ENCODE measurements at regions not wholly inside any gene's neighbourhood (a gene's known extent, or its start where the extent isn't known, plus 50 kb on each side); places are given as distances from the start of the nearest gene placed in this dataset.

- no peak for DNase-seq (ENCODE audit: low spot score)
- H3K27me3 ChIP-seq (ENCODE audit: control insufficient read depth in 4 of 4, insufficient read depth in 4 of 4, low read length in 3 of 4) = no peaks in the 10 kb centered on the region
- no peaks in the 10 kb centered on the region for H3K36me3 ChIP-seq (ENCODE audit: control insufficient read depth in 4 of 4, insufficient read depth in 3 of 4, low read depth in 1 of 4, low read length in 3 of 4)
- H3K9me3 ChIP-seq (ENCODE audit: control insufficient read depth in 4 of 4, low read length in 3 of 4) = no peaks in the 10 kb centered on the region
- 95% methylated on average over 4 of the region's 4 CpGs for WGBS
- H3K27ac ChIP-seq (ENCODE audit: low read depth in 1 of 2, low read length in 2 of 2) = no peak overlapping the region
- no peaks in the 10 kb centered on the region for H3K4me1 ChIP-seq (ENCODE audit: control insufficient read depth in 4 of 4, insufficient read depth in 4 of 4, low read length in 3 of 4)
- no peak overlapping the region for H3K4me3 ChIP-seq (ENCODE audit: low read depth in 1 of 3, low read length in 3 of 3)
- no peak for TF ChIP-seq TAF1 (conservative IDR thresholded peaks at IDR 0.05)
- TF ChIP-seq EGR1 (IDR thresholded peaks at IDR 0.05; ENCODE audit: low read depth in 2 of 2) = no peak
- TF ChIP-seq RXRA (IDR thresholded peaks at IDR 0.05) = no peak
- no peak for TF ChIP-seq FOXA2 (IDR thresholded peaks at IDR 0.05)
- no peak for TF ChIP-seq YY1 (IDR thresholded peaks at IDR 0.05)
- TF ChIP-seq, protein P1, sequence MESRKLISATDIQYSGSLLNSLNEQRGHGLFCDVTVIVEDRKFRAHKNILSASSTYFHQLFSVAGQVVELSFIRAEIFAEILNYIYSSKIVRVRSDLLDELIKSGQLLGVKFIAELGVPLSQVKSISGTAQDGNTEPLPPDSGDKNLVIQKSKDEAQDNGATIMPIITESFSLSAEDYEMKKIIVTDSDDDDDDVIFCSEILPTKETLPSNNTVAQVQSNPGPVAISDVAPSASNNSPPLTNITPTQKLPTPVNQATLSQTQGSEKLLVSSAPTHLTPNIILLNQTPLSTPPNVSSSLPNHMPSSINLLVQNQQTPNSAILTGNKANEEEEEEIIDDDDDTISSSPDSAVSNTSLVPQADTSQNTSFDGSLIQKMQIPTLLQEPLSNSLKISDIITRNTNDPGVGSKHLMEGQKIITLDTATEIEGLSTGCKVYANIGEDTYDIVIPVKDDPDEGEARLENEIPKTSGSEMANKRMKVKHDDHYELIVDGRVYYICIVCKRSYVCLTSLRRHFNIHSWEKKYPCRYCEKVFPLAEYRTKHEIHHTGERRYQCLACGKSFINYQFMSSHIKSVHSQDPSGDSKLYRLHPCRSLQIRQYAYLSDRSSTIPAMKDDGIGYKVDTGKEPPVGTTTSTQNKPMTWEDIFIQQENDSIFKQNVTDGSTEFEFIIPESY (IDR thresholded peaks at IDR 0.05) = no peak
- no peak for TF ChIP-seq HNF4G (IDR thresholded peaks at IDR 0.05)
- TF ChIP-seq MAX (IDR thresholded peaks at IDR 0.05) = no peak
- TF ChIP-seq JUND (IDR thresholded peaks at IDR 0.05) = no peak
- TF ChIP-seq GABPA (IDR thresholded peaks at IDR 0.05 in 1 of 2, conservative IDR thresholded peaks at IDR 0.05 in 1 of 2) = no peak
- TF ChIP-seq, protein P2, sequence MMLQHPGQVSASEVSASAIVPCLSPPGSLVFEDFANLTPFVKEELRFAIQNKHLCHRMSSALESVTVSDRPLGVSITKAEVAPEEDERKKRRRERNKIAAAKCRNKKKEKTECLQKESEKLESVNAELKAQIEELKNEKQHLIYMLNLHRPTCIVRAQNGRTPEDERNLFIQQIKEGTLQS (IDR thresholded peaks at IDR 0.05) = no peak
- no peak overlapping the region for H3K9ac ChIP-seq (ENCODE audit: low read depth in 1 of 2, low read length in 2 of 2)
Observed at GRCh38 chr20:6852478-6852877, 85.0 kb downstream of the BMP2 start.

DNA sequence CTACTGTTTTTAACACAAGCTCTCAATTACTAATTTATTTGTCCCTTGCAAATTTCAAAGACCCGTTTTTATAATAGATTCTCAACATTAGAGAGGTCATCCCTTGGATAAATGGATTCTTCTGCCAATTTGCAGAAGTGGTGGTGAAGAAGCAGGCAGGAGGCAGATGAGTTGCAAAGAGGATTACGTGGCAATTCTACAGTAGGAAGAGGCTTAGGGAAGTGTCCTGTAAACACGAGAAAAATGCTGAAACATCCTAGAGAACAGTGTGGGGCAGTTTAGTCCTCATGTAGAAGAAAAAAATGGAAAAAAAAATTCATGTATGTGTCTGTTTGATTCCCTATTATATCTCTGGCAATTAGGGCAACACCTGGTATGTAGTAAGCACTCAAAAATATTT is 87.6 kb downstream of the BMP2 start:
- H3K36me3 ChIP-seq (ENCODE audit: control insufficient read depth in 4 of 4, insufficient read depth in 3 of 4, low read depth in 1 of 4, low read length in 3 of 4) = no peaks in the 10 kb centered on the region
- no peak for TF ChIP-seq NR2F2 (IDR thresholded peaks at IDR 0.05)
- TF ChIP-seq YY1 (IDR thresholded peaks at IDR 0.05) = no peak
- no peak for TF ChIP-seq FOXA2 (IDR thresholded peaks at IDR 0.05)
- TF ChIP-seq GABPA (IDR thresholded peaks at IDR 0.05 in 1 of 2, conservative IDR thresholded peaks at IDR 0.05 in 1 of 2) = no peak
- no peak for TF ChIP-seq RAD21 (IDR thresholded peaks at IDR 0.05)
- TF ChIP-seq MAX (IDR thresholded peaks at IDR 0.05) = no peak
- H3K9ac ChIP-seq (ENCODE audit: low read depth in 1 of 2, low read length in 2 of 2) = no peak overlapping the region
- H3K4me1 ChIP-seq (ENCODE audit: control insufficient read depth in 4 of 4, insufficient read depth in 4 of 4, low read length in 3 of 4) = no peaks in the 10 kb centered on the region
- H3K4me3 ChIP-seq (ENCODE audit: low read depth in 1 of 3, low read length in 3 of 3) = no peak overlapping the region
- no peak overlapping the region for H3K27ac ChIP-seq (ENCODE audit: low read depth in 1 of 2, low read length in 2 of 2)
- DNase-seq (ENCODE audit: low spot score) = no peak
- 59% methylated on average over 3 of the region's 3 CpGs for WGBS
- no peaks in the 10 kb centered on the region for H3K9me3 ChIP-seq (ENCODE audit: control insufficient read depth in 4 of 4, low read length in 3 of 4)
- H3K27me3 ChIP-seq (ENCODE audit: control insufficient read depth in 4 of 4, insufficient read depth in 4 of 4, low read length in 3 of 4) = no peaks in the 10 kb centered on the region

DNA sequence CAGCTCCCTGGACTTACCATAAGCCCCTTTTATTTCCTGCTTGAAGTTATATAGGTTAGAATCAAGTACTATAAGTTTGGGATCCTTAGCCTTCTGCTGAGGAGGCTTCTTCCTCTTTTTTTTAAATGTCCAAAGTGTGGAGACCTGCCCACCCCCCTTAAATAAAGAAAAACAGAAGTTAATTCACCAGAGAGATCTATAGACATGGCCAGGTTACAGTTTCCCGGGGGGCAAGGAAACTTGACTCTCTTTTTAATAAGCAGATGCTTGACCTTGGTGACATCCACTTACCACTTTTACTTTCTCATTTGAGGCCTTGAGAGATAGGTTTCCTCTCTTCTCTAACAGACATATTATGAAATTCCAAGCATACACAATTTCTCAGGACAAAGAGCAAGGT is 88.3 kb downstream of the BMP2 start:
- no peak for DNase-seq (ENCODE audit: low spot score)
- Histone ChIP-seq H3K27ac (ENCODE audit: low read depth in 1 of 2, low read length in 2 of 2) (no peak overlapping the region), H3K36me3 (ENCODE audit: control insufficient read depth in 4 of 4, insufficient read depth in 3 of 4, low read depth in 1 of 4, low read length in 3 of 4) (no peaks in the 10 kb centered on the region), H3K4me1 (ENCODE audit: control insufficient read depth in 4 of 4, insufficient read depth in 4 of 4, low read length in 3 of 4) (no peaks in the 10 kb centered on the region), H3K9ac (ENCODE audit: low read depth in 1 of 2, low read length in 2 of 2) (no peak overlapping the region), H3K27me3 (ENCODE audit: control insufficient read depth in 4 of 4, insufficient read depth in 4 of 4, low read length in 3 of 4) (no peaks in the 10 kb centered on the region), H3K9me3 (ENCODE audit: control insufficient read depth in 4 of 4, low read length in 3 of 4) (no peaks in the 10 kb centered on the region), H3K4me3 (ENCODE audit: low read depth in 1 of 3, low read length in 3 of 3) (no peak overlapping the region)
- 53% methylated on average over 1 of the region's 1 CpG for WGBS
- TF ChIP-seq YY1 (IDR thresholded peaks at IDR 0.05) (no peak), SP1 (IDR thresholded peaks at IDR 0.05) (no peak), HNF4A (conservative IDR thresholded peaks at IDR 0.05) (no peak), CTCF (IDR thresholded peaks at IDR 0.05; ENCODE audit: low read depth, low read length, missing input control) (no peak), RXRA (IDR thresholded peaks at IDR 0.05) (no peak), FOXA1 (IDR thresholded peaks at IDR 0.05) (no peak), FOXA2 (IDR thresholded peaks at IDR 0.05) (no peak), RAD21 (IDR thresholded peaks at IDR 0.05) (no peak), JUND (IDR thresholded peaks at IDR 0.05) (no peak)
- TF ChIP-seq, protein P3, sequence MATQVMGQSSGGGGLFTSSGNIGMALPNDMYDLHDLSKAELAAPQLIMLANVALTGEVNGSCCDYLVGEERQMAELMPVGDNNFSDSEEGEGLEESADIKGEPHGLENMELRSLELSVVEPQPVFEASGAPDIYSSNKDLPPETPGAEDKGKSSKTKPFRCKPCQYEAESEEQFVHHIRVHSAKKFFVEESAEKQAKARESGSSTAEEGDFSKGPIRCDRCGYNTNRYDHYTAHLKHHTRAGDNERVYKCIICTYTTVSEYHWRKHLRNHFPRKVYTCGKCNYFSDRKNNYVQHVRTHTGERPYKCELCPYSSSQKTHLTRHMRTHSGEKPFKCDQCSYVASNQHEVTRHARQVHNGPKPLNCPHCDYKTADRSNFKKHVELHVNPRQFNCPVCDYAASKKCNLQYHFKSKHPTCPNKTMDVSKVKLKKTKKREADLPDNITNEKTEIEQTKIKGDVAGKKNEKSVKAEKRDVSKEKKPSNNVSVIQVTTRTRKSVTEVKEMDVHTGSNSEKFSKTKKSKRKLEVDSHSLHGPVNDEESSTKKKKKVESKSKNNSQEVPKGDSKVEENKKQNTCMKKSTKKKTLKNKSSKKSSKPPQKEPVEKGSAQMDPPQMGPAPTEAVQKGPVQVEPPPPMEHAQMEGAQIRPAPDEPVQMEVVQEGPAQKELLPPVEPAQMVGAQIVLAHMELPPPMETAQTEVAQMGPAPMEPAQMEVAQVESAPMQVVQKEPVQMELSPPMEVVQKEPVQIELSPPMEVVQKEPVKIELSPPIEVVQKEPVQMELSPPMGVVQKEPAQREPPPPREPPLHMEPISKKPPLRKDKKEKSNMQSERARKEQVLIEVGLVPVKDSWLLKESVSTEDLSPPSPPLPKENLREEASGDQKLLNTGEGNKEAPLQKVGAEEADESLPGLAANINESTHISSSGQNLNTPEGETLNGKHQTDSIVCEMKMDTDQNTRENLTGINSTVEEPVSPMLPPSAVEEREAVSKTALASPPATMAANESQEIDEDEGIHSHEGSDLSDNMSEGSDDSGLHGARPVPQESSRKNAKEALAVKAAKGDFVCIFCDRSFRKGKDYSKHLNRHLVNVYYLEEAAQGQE (IDR thresholded peaks at IDR 0.05) = no peak
- TF ChIP-seq, protein P1 (IDR thresholded peaks at IDR 0.05) = no peak

All from liver (tissue), 8 donors.